ENCODE measurements at regions not wholly inside any gene's neighbourhood (a gene's known extent, or its start where the extent isn't known, plus 50 kb on each side); places are given as distances from the start of the nearest gene placed in this dataset.

- intact Hi-C loops (cut with micrococcal nuclease) = no loop called here
- Mint-ChIP-seq H3K27ac (no peak overlapping the region), H3K4me1 (ENCODE audit: low read depth) (no peaks in the 10 kb centered on the region), H3K27me3 (peaks cover 8% of the 10 kb centered on the region), H3K9me3 (no peaks in the 10 kb centered on the region), H3K36me3 (ENCODE audit: low read depth) (no peaks in the 10 kb centered on the region), H3K4me3 (no peak overlapping the region)
Measured at GRCh38 chr12:115756271-115756670, 521.2 kb downstream of the MED13L start.

- H3K27me3 Mint-ChIP-seq = peaks cover 8% of the 10 kb centered on the region
- H3K4me3 Mint-ChIP-seq = no peak overlapping the region
- intact Hi-C loops (cut with micrococcal nuclease) = no loop called here
- no peak overlapping the region for H3K27ac Mint-ChIP-seq
- no peaks in the 10 kb centered on the region for H3K9me3 Mint-ChIP-seq
- no peaks in the 10 kb centered on the region for H3K4me1 Mint-ChIP-seq (ENCODE audit: low read depth)
- no peaks in the 10 kb centered on the region for H3K36me3 Mint-ChIP-seq (ENCODE audit: low read depth)
Measured at GRCh38 chr12:115755725-115756085, 521.8 kb downstream of the MED13L start.

GRCh38 chr12:115755061-115755724 lies 522.3 kb downstream of the MED13L start:
- no peaks in the 10 kb centered on the region for H3K4me1 Mint-ChIP-seq (ENCODE audit: low read depth)
- no peaks in the 10 kb centered on the region for H3K9me3 Mint-ChIP-seq
- intact Hi-C loops (cut with micrococcal nuclease) = no loop called here
- no peak overlapping the region for H3K4me3 Mint-ChIP-seq
- no peak overlapping the region for H3K27ac Mint-ChIP-seq
- H3K36me3 Mint-ChIP-seq (ENCODE audit: low read depth) = no peaks in the 10 kb centered on the region
- H3K27me3 Mint-ChIP-seq = peaks cover 8% of the 10 kb centered on the region

- Mint-ChIP-seq H3K9me3 (no peaks in the 10 kb centered on the region), H3K27me3 (peaks cover 10% of the 10 kb centered on the region), H3K36me3 (ENCODE audit: low read depth) (no peaks in the 10 kb centered on the region), H3K27ac (no peak overlapping the region), H3K4me3 (no peak overlapping the region), H3K4me1 (ENCODE audit: low read depth) (no peaks in the 10 kb centered on the region)
- intact Hi-C loops (cut with micrococcal nuclease) = no loop called here
Measured at GRCh38 chr12:115752913-115753726, 524.4 kb downstream of the MED13L start.

- no peaks in the 10 kb centered on the region for H3K9me3 Mint-ChIP-seq
- intact Hi-C loops (cut with micrococcal nuclease) = no loop called here
- no peak overlapping the region for H3K27ac Mint-ChIP-seq
- H3K27me3 Mint-ChIP-seq = peaks cover 7% of the 10 kb centered on the region
- no peak overlapping the region for H3K4me3 Mint-ChIP-seq
- no peaks in the 10 kb centered on the region for H3K36me3 Mint-ChIP-seq (ENCODE audit: low read depth)
- H3K4me1 Mint-ChIP-seq (ENCODE audit: low read depth) = no peaks in the 10 kb centered on the region
Measured at GRCh38 chr12:115752156-115752555, 525.3 kb downstream of the MED13L start.

- Mint-ChIP-seq H3K36me3 (ENCODE audit: low read depth) (no peaks in the 10 kb centered on the region), H3K27me3 (peaks cover 7% of the 10 kb centered on the region), H3K4me1 (ENCODE audit: low read depth) (no peaks in the 10 kb centered on the region), H3K27ac (no peak overlapping the region), H3K4me3 (no peak overlapping the region), H3K9me3 (no peaks in the 10 kb centered on the region)
- intact Hi-C loops (cut with micrococcal nuclease) = no loop called here
Measured at GRCh38 chr12:115750340-115750739, 527.2 kb downstream of the MED13L start.

GRCh38 chr12:115749071-115749841 lies 528.2 kb downstream of the MED13L start:
- H3K4me3 Mint-ChIP-seq = no peak overlapping the region
- H3K4me1 Mint-ChIP-seq (ENCODE audit: low read depth) = no peaks in the 10 kb centered on the region
- H3K27ac Mint-ChIP-seq = no peak overlapping the region
- H3K36me3 Mint-ChIP-seq (ENCODE audit: low read depth) = no peaks in the 10 kb centered on the region
- H3K9me3 Mint-ChIP-seq = no peaks in the 10 kb centered on the region
- H3K27me3 Mint-ChIP-seq = peaks cover 4% of the 10 kb centered on the region
- intact Hi-C loops (cut with micrococcal nuclease) = no loop called here

- Mint-ChIP-seq H3K9me3 (no peaks in the 10 kb centered on the region), H3K27me3 (peaks cover 2% of the 10 kb centered on the region), H3K36me3 (ENCODE audit: low read depth) (no peaks in the 10 kb centered on the region), H3K27ac (no peak overlapping the region), H3K4me1 (ENCODE audit: low read depth) (no peaks in the 10 kb centered on the region), H3K4me3 (no peak overlapping the region)
- intact Hi-C loops (cut with micrococcal nuclease) = no loop called here
Measured at GRCh38 chr12:115740586-115741155, 536.8 kb downstream of the MED13L start.

- H3K4me1 Mint-ChIP-seq (ENCODE audit: low read depth) = no peaks in the 10 kb centered on the region
Measured at GRCh38 chr12:115737895-115738294, 539.6 kb downstream of the MED13L start.

GRCh38 chr12:115736360-115736759 lies 541.1 kb downstream of the MED13L start:
- Mint-ChIP-seq H3K27me3 (no peaks in the 10 kb centered on the region), H3K4me3 (no peak overlapping the region), H3K27ac (no peak overlapping the region), H3K4me1 (ENCODE audit: low read depth) (no peaks in the 10 kb centered on the region), H3K9me3 (no peaks in the 10 kb centered on the region), H3K36me3 (ENCODE audit: low read depth) (no peaks in the 10 kb centered on the region)
- intact Hi-C loops (cut with micrococcal nuclease) = no loop called here

More at GRCh38 chr12:115737895-115738294, 539.6 kb downstream of the MED13L start:
- Mint-ChIP-seq H3K4me3 (no peak overlapping the region), H3K27me3 (no peaks in the 10 kb centered on the region), H3K36me3 (ENCODE audit: low read depth) (no peaks in the 10 kb centered on the region), H3K27ac (no peak overlapping the region), H3K9me3 (no peaks in the 10 kb centered on the region)
- intact Hi-C loops (cut with micrococcal nuclease) = no loop called here

- Mint-ChIP-seq H3K4me3 (no peak overlapping the region), H3K27me3 (no peaks in the 10 kb centered on the region), H3K9me3 (no peaks in the 10 kb centered on the region), H3K36me3 (ENCODE audit: low read depth) (no peaks in the 10 kb centered on the region), H3K27ac (no peak overlapping the region), H3K4me1 (ENCODE audit: low read depth) (no peaks in the 10 kb centered on the region)
- intact Hi-C loops (cut with micrococcal nuclease) = no loop called here
Measured at GRCh38 chr12:115730975-115731541, 546.4 kb downstream of the MED13L start.

GRCh38 chr12:115726691-115727090 lies 550.8 kb downstream of the MED13L start:
- Mint-ChIP-seq H3K27me3 (no peaks in the 10 kb centered on the region), H3K36me3 (ENCODE audit: low read depth) (no peaks in the 10 kb centered on the region), H3K4me1 (ENCODE audit: low read depth) (no peaks in the 10 kb centered on the region), H3K4me3 (no peak overlapping the region), H3K27ac (no peak overlapping the region), H3K9me3 (no peaks in the 10 kb centered on the region)
- intact Hi-C loops (cut with micrococcal nuclease) = no loop called here

- Mint-ChIP-seq H3K27me3 (no peaks in the 10 kb centered on the region), H3K36me3 (ENCODE audit: low read depth) (no peaks in the 10 kb centered on the region), H3K4me3 (no peak overlapping the region), H3K4me1 (ENCODE audit: low read depth) (no peaks in the 10 kb centered on the region), H3K9me3 (no peaks in the 10 kb centered on the region), H3K27ac (no peak overlapping the region)
- intact Hi-C loops (cut with micrococcal nuclease) = no loop called here
Measured at GRCh38 chr12:115722181-115722580, 555.3 kb downstream of the MED13L start.

GRCh38 chr12:115716551-115716950 lies 560.9 kb downstream of the MED13L start:
- H3K27ac Mint-ChIP-seq = no peak overlapping the region
- no peaks in the 10 kb centered on the region for H3K4me1 Mint-ChIP-seq (ENCODE audit: low read depth)
- no peak overlapping the region for H3K4me3 Mint-ChIP-seq
- no peaks in the 10 kb centered on the region for H3K27me3 Mint-ChIP-seq
- H3K9me3 Mint-ChIP-seq = no peaks in the 10 kb centered on the region
- H3K36me3 Mint-ChIP-seq (ENCODE audit: low read depth) = no peaks in the 10 kb centered on the region
- intact Hi-C loops (cut with micrococcal nuclease) = no loop called here

All from dendritic cell treated with granulocyte-macrophage colony-stimulating factor and Interleukin-4, amounts not matched to agents 40 ng/mL and 50 ng/mL, for 4 days (primary cell).